Left lung (tissue), 4 donors: ENCODE measurements at regions not wholly inside any gene's neighbourhood (a gene's known extent, or its start where the extent isn't known, plus 50 kb on each side); places are given as distances from the start of the nearest gene placed in this dataset.

ENCODE experiments used
- ATAC-seq: fragments of 200-7000 bp; cut with Tn5 transposase; one replicate; pipeline ENCODE4 v1.9.1; 2020; ENCODE audit warnings: moderate library complexity
- DNase-seq, 4 donors: peaks; one replicate each; pipeline ENCODE4 v3.0.0-alpha.2; 2013 to 2020
- H3K27ac ChIP-seq, 2 donors: fragments of 200-600 bp; sonication (generic) in 1 of 2; one replicate each; pipeline versions ENCODE4 v1.5.0 to v1.8.0; 2020 to 2021
- H3K27me3 ChIP-seq, 2 donors: fragments of 200-600 bp; sonication (generic) in 1 of 2; one replicate each; pipeline versions ENCODE4 v1.5.0 to v1.8.0; 2020 to 2021
- H3K36me3 ChIP-seq, 2 donors: fragments of 200-600 bp; sonication (generic) in 1 of 2; one replicate each; pipeline versions ENCODE4 v1.5.0 to v1.8.0; 2020 to 2021
- H3K4me1 ChIP-seq, 2 donors: fragments of 200-600 bp; one replicate each; pipeline ENCODE4 v1.8.0; 2021
- H3K4me3 ChIP-seq, 2 donors: fragments of 200-600 bp; sonication (generic) in 1 of 2; one replicate each; pipeline versions ENCODE4 v1.5.0 to v1.8.0; 2020 to 2021; ENCODE audit warnings: mild to moderate bottlenecking in 1 of 2
- H3K9me3 ChIP-seq, 2 donors: fragments of 200-600 bp; sonication (generic) in 1 of 2; one replicate each; pipeline versions ENCODE4 v1.5.0 to v1.8.0; 2020 to 2021
- CTCF ChIP-seq, 2 donors: fragments of 200-600 bp; sonication (generic) in 1 of 2; IDR thresholded peaks; one replicate each; pipeline versions ENCODE4 v1.5.0 to v1.8.0; 2021; ENCODE audit warnings: antibody characterized with exemption in 2 of 2
- intact Hi-C, 2 donors: fragments of 100-400 bp; cut with DNase I; formaldehyde crosslinking; loops; one replicate each; pipeline versions ENCODE4 v1.11.2 to v1.14.2; 2022
- donor health status: DM: no; HTN: yes; CAD: no.
- donor health status: DM: no; HTN: no; CAD: no.

GRCh38 chr5:57417320-57417719 lies 65.3 kb downstream of the ACTBL2 start:
- no peak for ATAC-seq
- Histone ChIP-seq H3K36me3 (no peaks in the 10 kb centered on the region), H3K4me3 (no peak overlapping the region), H3K27me3 (no peaks in the 10 kb centered on the region), H3K4me1 (no peaks in the 10 kb centered on the region), H3K27ac (no peak overlapping the region), H3K9me3 (no peaks in the 10 kb centered on the region)
- DNase-seq: no peak
- intact Hi-C loops: no loop called here
- no peak for TF ChIP-seq CTCF (IDR thresholded peaks at IDR 0.05)

GRCh38 chr5:57416278-57416994 lies 66.2 kb downstream of the ACTBL2 start:
- no peak overlapping the region for H3K27ac ChIP-seq
- DNase-seq (no peak), ATAC-seq (no peak)

GRCh38 chr5:57414857-57415256 lies 67.8 kb downstream of the ACTBL2 start:
- Histone ChIP-seq H3K9me3 (no peaks in the 10 kb centered on the region), H3K4me3 (no peak overlapping the region), H3K36me3 (no peaks in the 10 kb centered on the region), H3K27me3 (no peaks in the 10 kb centered on the region), H3K27ac (no peak overlapping the region), H3K4me1 (peaks cover 0 to 6% of the 10 kb centered on the region in 2 donors)
- ATAC-seq (no peak), DNase-seq (no peak)
- intact Hi-C loops: no loop called here
- TF ChIP-seq CTCF (IDR thresholded peaks at IDR 0.05): no peak

More at GRCh38 chr5:57416278-57416994, 66.2 kb downstream of the ACTBL2 start:
- Histone ChIP-seq H3K9me3 (no peaks in the 10 kb centered on the region), H3K36me3 (no peaks in the 10 kb centered on the region), H3K4me3 (no peak overlapping the region), H3K27me3 (no peaks in the 10 kb centered on the region), H3K4me1 (peaks cover 0 to 4% of the 10 kb centered on the region in 2 donors)
- TF ChIP-seq CTCF (IDR thresholded peaks at IDR 0.05): no peak
- intact Hi-C loops: no loop called here

- ATAC-seq: no peak
- H3K4me1 ChIP-seq: peaks cover 0 to 9% of the 10 kb centered on the region in 2 donors
- H3K36me3 ChIP-seq: no peaks in the 10 kb centered on the region
- intact Hi-C loops: no loop called here
- H3K9me3 ChIP-seq: no peaks in the 10 kb centered on the region
- no peak overlapping the region for H3K27ac ChIP-seq
- H3K27me3 ChIP-seq: no peaks in the 10 kb centered on the region
- no peak overlapping the region for H3K4me3 ChIP-seq
- no peak for DNase-seq
- TF ChIP-seq CTCF (IDR thresholded peaks at IDR 0.05): no peak
Observed at GRCh38 chr5:57414191-57414590, 68.4 kb downstream of the ACTBL2 start.

GRCh38 chr5:57413145-57413544 lies 69.5 kb downstream of the ACTBL2 start:
- H3K9me3 ChIP-seq: no peaks in the 10 kb centered on the region
- H3K4me1 ChIP-seq: peaks cover 0 to 14% of the 10 kb centered on the region in 2 donors
- no peak for TF ChIP-seq CTCF (IDR thresholded peaks at IDR 0.05)
- no peak overlapping the region for H3K27ac ChIP-seq
- ATAC-seq (no peak), DNase-seq (no peak)
- no peaks in the 10 kb centered on the region for H3K36me3 ChIP-seq
- intact Hi-C loops: no loop called here
- no peak overlapping the region for H3K4me3 ChIP-seq
- H3K27me3 ChIP-seq: no peaks in the 10 kb centered on the region
